ENCODE measurements at regions not wholly inside any gene's neighbourhood (a gene's known extent, or its start where the extent isn't known, plus 50 kb on each side); places are given as distances from the start of the nearest gene placed in this dataset.

DNA sequence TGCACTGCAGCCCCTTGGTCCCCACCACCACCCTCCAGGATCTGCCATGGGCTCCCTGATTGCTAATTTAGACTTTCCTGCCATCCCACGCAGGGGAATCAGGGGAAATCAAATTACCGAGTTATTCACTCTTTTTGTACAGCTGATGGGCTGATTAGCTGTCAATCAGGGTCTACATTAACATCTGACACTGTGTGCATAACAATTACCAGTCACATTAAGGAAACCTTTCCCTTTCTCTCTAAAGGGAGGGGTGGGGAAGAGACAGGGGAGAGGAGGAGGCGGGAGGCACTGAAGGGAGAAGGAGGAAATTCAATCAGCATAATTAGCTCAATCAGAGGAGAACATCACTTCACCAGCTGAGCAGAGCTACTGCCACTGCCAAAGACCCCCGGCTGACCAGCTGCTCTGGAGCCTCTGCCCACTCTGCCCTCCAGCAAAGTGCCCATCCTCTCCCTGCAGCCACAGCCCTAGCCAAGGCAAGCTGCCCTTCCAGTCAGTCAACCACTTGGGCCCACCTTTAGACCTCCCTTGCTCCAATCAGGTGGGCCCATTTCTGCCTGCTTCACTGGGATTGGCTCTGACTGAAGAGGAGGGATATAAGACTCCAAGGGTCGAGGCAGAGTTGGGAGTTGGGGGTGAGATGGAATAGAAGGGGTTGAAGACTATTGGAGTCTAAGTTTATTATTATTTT is 199.3 kb upstream of the ZC3H12A start:
- DNase-seq, result peak; percentile 55
- H3K4me1 ChIP-seq, result peaks cover 9% of the 10 kb centered on the region
- H3K27me3 ChIP-seq, result no peaks in the 10 kb centered on the region
- no peaks in the 10 kb centered on the region for H3K36me3 ChIP-seq
- TF ChIP-seq, protein P1, sequence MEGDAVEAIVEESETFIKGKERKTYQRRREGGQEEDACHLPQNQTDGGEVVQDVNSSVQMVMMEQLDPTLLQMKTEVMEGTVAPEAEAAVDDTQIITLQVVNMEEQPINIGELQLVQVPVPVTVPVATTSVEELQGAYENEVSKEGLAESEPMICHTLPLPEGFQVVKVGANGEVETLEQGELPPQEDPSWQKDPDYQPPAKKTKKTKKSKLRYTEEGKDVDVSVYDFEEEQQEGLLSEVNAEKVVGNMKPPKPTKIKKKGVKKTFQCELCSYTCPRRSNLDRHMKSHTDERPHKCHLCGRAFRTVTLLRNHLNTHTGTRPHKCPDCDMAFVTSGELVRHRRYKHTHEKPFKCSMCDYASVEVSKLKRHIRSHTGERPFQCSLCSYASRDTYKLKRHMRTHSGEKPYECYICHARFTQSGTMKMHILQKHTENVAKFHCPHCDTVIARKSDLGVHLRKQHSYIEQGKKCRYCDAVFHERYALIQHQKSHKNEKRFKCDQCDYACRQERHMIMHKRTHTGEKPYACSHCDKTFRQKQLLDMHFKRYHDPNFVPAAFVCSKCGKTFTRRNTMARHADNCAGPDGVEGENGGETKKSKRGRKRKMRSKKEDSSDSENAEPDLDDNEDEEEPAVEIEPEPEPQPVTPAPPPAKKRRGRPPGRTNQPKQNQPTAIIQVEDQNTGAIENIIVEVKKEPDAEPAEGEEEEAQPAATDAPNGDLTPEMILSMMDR (IDR thresholded peaks at IDR 0.05; ENCODE audit: low read depth, low read length), result no peak
- no peak overlapping the region for H3K4me3 ChIP-seq (ENCODE audit: low read depth, low read length)
- no peaks in the 10 kb centered on the region for H3K9me3 ChIP-seq

DNA sequence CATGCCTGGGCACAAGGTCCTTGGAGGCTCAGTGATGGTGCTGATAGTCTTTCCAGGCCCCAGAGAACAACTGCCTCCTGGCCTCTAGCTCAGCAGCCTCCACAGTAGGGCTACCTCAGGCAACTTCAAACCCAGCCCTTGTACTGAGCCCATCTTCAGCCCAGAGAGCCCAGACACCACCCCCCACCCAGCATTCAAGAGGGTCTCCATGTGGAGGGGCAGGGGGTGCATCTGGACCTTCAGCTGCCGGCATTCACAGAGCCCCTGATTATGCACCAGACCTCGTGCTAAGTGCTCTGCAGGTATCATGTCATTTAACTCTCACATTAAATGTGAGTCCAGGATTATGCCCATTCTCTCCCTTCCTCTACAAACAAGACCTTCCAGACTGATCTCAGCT is 197.0 kb upstream of the ZC3H12A start:
- DNase-seq, result no peak
- Histone ChIP-seq H3K4me3 (ENCODE audit: low read depth, low read length) (no peak overlapping the region), H3K27me3 (no peaks in the 10 kb centered on the region), H3K4me1 (peaks cover 9% of the 10 kb centered on the region), H3K9me3 (no peaks in the 10 kb centered on the region), H3K36me3 (no peaks in the 10 kb centered on the region)
- TF ChIP-seq, protein P1 (IDR thresholded peaks at IDR 0.05; ENCODE audit: low read depth, low read length), result no peak

DNA sequence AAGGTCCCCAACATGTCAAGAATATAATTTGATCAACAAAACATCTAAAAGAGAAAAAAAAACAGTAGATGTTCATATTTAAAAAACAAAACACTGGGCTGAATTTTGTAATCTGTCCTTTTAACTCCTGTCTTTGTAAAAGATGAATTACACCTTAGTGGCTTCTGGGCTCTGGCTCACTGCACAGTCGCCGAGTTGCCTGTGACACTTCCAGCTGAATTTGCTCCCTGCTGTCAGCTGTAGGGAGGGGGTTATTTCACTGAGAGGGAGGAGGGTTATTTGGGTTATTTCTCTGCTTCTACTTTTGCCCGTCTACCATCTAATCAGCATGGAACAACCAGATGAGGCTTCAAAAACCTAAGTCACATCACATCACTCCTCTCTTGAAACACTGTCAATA is 193.0 kb upstream of the ZC3H12A start:
- Histone ChIP-seq H3K27me3 (no peaks in the 10 kb centered on the region), H3K9me3 (no peaks in the 10 kb centered on the region), H3K4me1 (no peaks in the 10 kb centered on the region), H3K4me3 (ENCODE audit: low read depth, low read length) (no peak overlapping the region), H3K36me3 (no peaks in the 10 kb centered on the region)
- TF ChIP-seq, protein P1 (IDR thresholded peaks at IDR 0.05; ENCODE audit: low read depth, low read length), result no peak
- no peak for DNase-seq

GRCh38 chr1:37282764-37283163 is 191.6 kb upstream of the ZC3H12A start:
- H3K27me3 ChIP-seq, result no peaks in the 10 kb centered on the region
- H3K9me3 ChIP-seq, result no peaks in the 10 kb centered on the region
- H3K4me3 ChIP-seq (ENCODE audit: low read depth, low read length), result no peak overlapping the region
- no peaks in the 10 kb centered on the region for H3K4me1 ChIP-seq
- no peak for DNase-seq
- TF ChIP-seq, protein P1 (IDR thresholded peaks at IDR 0.05; ENCODE audit: low read depth, low read length), result no peak
- no peaks in the 10 kb centered on the region for H3K36me3 ChIP-seq

DNA sequence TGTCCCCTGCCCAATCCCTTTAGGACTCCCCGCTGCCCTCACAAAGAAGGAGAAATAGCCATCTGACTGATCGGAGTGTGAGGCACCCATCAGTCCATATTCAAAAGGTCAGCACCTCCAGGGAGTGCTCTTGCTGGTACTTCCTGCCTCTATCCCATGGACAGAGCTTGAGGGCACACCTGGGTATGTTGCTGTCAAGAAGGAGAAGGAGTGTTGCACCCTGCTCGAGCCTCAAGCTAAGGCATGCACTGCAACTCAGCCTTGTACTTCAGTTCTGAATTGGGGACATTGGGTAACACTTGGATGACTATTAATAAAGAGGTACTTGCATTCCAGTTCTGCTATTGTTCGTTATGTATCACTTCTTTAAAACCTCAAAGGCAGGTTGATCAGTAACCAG is 190.3 kb upstream of the ZC3H12A start:
- Histone ChIP-seq H3K4me1 (no peaks in the 10 kb centered on the region), H3K9me3 (no peaks in the 10 kb centered on the region), H3K27me3 (no peaks in the 10 kb centered on the region), H3K36me3 (no peaks in the 10 kb centered on the region), H3K4me3 (ENCODE audit: low read depth, low read length) (no peak overlapping the region)
- TF ChIP-seq, protein P1 (IDR thresholded peaks at IDR 0.05; ENCODE audit: low read depth, low read length), result no peak
- DNase-seq, result no peak

DNA sequence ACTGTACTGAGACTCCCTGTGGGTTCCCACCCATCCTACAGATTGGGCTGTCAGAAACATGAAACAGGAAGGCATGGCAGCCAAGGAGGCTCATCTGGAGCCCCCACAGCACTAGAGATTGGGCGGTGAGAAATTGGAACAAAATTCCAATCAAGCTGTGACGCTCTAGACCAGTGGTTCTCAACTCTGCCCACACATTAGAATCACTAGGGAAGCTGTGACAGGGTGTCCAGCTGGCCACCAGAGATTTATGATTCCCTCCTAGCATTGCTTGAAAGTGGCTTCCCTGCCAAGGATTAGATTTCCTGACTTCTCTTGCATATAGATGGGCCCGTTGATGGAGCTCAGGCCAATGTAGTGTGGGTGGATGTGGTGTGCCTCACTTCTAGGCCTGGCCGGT is 187.5 kb upstream of the ZC3H12A start:
- Histone ChIP-seq H3K4me1 (no peaks in the 10 kb centered on the region), H3K36me3 (no peaks in the 10 kb centered on the region), H3K9me3 (no peaks in the 10 kb centered on the region), H3K27me3 (no peaks in the 10 kb centered on the region), H3K4me3 (ENCODE audit: low read depth, low read length) (no peak overlapping the region)
- DNase-seq, result no peak
- TF ChIP-seq, protein P1 (IDR thresholded peaks at IDR 0.05; ENCODE audit: low read depth, low read length), result no peak
